ENCODE measurements at regions not wholly inside any gene's neighbourhood (a gene's known extent, or its start where the extent isn't known, plus 50 kb on each side); places are given as distances from the start of the nearest gene placed in this dataset.
"Not testable (repeated sequence)": the region's sequence is repeated elsewhere in the genome, so short reads cannot be mapped to it uniquely, and the experiment has no call there.

- TF ChIP-seq, protein P1, sequence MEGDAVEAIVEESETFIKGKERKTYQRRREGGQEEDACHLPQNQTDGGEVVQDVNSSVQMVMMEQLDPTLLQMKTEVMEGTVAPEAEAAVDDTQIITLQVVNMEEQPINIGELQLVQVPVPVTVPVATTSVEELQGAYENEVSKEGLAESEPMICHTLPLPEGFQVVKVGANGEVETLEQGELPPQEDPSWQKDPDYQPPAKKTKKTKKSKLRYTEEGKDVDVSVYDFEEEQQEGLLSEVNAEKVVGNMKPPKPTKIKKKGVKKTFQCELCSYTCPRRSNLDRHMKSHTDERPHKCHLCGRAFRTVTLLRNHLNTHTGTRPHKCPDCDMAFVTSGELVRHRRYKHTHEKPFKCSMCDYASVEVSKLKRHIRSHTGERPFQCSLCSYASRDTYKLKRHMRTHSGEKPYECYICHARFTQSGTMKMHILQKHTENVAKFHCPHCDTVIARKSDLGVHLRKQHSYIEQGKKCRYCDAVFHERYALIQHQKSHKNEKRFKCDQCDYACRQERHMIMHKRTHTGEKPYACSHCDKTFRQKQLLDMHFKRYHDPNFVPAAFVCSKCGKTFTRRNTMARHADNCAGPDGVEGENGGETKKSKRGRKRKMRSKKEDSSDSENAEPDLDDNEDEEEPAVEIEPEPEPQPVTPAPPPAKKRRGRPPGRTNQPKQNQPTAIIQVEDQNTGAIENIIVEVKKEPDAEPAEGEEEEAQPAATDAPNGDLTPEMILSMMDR (IDR thresholded peaks at IDR 0.05; ENCODE audit: insufficient read depth, low read length) = no peak
- no peak overlapping the region for H3K4me3 ChIP-seq (ENCODE audit: low read depth, low read length)
- DNase-seq (ENCODE audit: low read depth) = no peak
Measured at GRCh38 chr2:62654876-62655359, 50.6 kb upstream of the EHBP1 start.

DNA sequence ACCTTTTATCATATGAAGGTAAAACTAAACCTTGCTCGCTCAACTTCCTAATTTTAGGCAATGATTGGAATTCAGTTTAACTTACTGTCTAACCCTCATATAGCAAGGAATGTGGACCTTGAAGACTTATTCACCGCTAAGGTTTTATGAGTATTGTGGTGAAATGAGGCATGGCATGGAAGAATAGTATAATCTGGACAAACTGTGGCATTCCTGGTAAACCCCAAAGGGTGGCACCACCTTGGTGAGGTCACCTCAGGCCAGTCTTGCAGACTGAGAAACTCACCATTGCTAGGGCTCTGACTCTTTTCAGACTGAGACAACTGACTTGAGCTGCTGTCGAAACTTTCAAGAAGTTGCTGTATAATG, 51.1 kb upstream of the EHBP1 start:
- DNase-seq (ENCODE audit: low read depth) = no peak
- TF ChIP-seq, protein P1 (IDR thresholded peaks at IDR 0.05; ENCODE audit: insufficient read depth, low read length) = no peak
- no peak overlapping the region for H3K4me3 ChIP-seq (ENCODE audit: low read depth, low read length)

DNA sequence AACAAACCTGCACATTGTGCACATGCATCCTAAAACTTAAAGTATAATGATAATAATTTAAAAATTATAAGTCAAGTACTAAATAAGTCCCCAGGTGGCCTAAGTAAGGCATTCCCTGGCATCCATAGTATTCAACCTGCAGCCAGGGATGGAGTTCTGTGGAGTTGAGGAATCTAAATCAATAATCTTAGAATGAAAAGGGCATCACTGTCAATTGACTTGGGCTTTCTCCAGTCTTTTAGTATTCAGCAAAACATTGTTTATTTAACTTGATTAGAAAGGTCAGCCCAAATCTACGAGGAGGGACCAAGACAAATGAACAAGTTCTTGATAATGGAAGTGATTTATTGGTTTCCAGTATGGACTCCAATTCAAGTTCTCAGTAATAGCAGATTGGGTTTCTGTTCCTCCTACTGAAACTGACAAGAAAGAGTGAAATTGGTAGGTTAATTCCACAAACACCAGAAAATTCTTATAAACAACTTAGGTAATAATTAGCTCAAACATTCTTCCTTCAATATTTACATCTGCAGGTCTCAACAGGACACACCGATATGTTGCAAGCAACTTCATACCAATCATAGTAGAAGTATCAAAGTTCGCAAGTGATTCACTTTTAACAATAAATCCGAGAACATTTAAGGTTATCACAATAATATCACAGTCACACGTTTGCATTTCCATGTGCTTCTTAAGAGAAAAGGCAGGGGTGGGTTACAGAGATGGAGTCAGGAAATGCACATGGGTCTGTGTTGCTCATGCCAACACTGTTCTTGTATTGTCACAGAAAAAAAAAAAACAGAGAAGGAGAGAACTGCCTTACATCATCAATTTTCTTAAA, 51.7 kb upstream of the EHBP1 start:
- TF ChIP-seq, protein P1 (IDR thresholded peaks at IDR 0.05; ENCODE audit: insufficient read depth, low read length) = no peak
- no peak for DNase-seq (ENCODE audit: low read depth)
- H3K4me3 ChIP-seq (ENCODE audit: low read depth, low read length) = no peak overlapping the region

DNA sequence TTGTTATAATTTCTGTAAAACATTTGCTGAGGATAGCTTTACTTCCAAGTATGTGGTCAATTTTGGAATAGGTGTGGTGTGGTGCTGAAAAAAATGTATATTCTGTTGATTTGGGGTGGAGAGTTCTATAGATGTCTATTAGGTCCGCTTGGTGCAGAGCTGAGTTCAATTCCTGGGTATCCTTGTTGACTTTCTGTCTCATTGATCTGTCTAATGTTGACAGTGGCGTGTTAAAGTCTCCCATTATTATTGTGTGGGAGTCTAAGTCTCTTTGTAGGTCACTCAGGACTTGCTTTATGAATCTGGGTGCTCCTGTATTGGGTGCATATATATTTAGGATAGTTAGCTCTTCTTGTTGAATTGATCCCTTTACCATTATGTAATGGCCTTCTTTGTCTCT, 56.4 kb upstream of the EHBP1 start:
- DNase-seq (ENCODE audit: low read depth); H3K4me3 ChIP-seq (ENCODE audit: low read depth, low read length): not testable (repeated sequence)

- no peak for DNase-seq (ENCODE audit: low read depth)
- TF ChIP-seq, protein P1 (IDR thresholded peaks at IDR 0.05; ENCODE audit: insufficient read depth, low read length) = no peak
- H3K4me3 ChIP-seq (ENCODE audit: low read depth, low read length) = no peak overlapping the region
Measured at GRCh38 chr2:62643100-62643471, 62.4 kb upstream of the EHBP1 start.

GRCh38 chr2:62642429-62643099, 62.9 kb upstream of the EHBP1 start:
- H3K4me3 ChIP-seq (ENCODE audit: low read depth, low read length) = no peak overlapping the region
- TF ChIP-seq, protein P1 (IDR thresholded peaks at IDR 0.05; ENCODE audit: insufficient read depth, low read length) = no peak
- DNase-seq (ENCODE audit: low read depth) = no peak

GRCh38 chr2:62641936-62642335, 63.6 kb upstream of the EHBP1 start:
- TF ChIP-seq, protein P1 (IDR thresholded peaks at IDR 0.05; ENCODE audit: insufficient read depth, low read length) = no peak
- DNase-seq (ENCODE audit: low read depth) = no peak
- no peak overlapping the region for H3K4me3 ChIP-seq (ENCODE audit: low read depth, low read length)
